IMR-90 (cell line): ENCODE measurements at regions not wholly inside any gene's neighbourhood (a gene's known extent, or its start where the extent isn't known, plus 50 kb on each side); places are given as distances from the start of the nearest gene placed in this dataset.

Experiments
- ATAC-seq: fragments of 200-7000 bp; cut with Tn5 transposase; 2 replicates; pipeline ENCODE4 v1.9.1; 2020; ENCODE audit warnings: low read depth, mild to moderate bottlenecking, moderate library complexity
- BruUV-seq: library from RNA; stranded (reverse); fragments of 400-500 nt; replicated peaks from 2 replicates; lab custom pipeline; 2021; lab: Mats Ljungman, UMichigan
- CTCF ChIA-PET: fragments of 300-600 bp; formaldehyde crosslinking; extraction: SDS; loops from one replicate; lab custom pipeline; 2021; ENCODE audit warnings: antibody characterized with exemption; lab: Yijun Ruan, JAX
- POLR2A ChIA-PET: fragments of 300-600 bp; sonication (Branson Sonifier 250); formaldehyde crosslinking; loops from one replicate; lab custom pipeline; 2022; ENCODE audit warnings: antibody characterized with exemption; ENCODE audit not compliant: unreplicated experiment; lab: Charles Lee
- DNase-seq: peaks from one replicate; pipeline ENCODE4 v3.0.0; 2013
- H2AFZ ChIP-seq: replicated peaks from 2 replicates; pipeline ENCODE3; 2013; ENCODE audit warnings: low read length, mild to moderate bottlenecking; ENCODE audit not compliant: poor library complexity
- H2AK5ac ChIP-seq: 2 replicates; pipeline ENCODE4 v1.6.1; 2013; ENCODE audit warnings: low read depth, low read length, inconsistent platforms
- H2AK9ac ChIP-seq: replicated peaks from 2 replicates; pipeline ENCODE3; 2013; ENCODE audit warnings: mild to moderate bottlenecking, low read depth, low read length, moderate library complexity; ENCODE audit not compliant: poor library complexity
- H2BK120ac ChIP-seq: 2 replicates; pipeline ENCODE4 v1.6.1; 2013; ENCODE audit warnings: low read depth, low read length, inconsistent platforms
- H2BK15ac ChIP-seq: 3 replicates; pipeline ENCODE4 v1.6.1; 2013; ENCODE audit warnings: low read depth, low read length, inconsistent platforms
- H2BK20ac ChIP-seq: 2 replicates; pipeline ENCODE4 v1.6.1; 2013; ENCODE audit warnings: low read depth, mild to moderate bottlenecking, inconsistent platforms, low read length, moderate library complexity
- H2BK5ac ChIP-seq: 2 replicates; pipeline ENCODE4 v1.6.1; 2013; ENCODE audit warnings: mild to moderate bottlenecking, low read depth, low read length, inconsistent platforms; ENCODE audit not compliant: poor library complexity, severe bottlenecking
- H3K14ac ChIP-seq: replicated peaks from 2 replicates; pipeline ENCODE4 v1.6.1; 2013; ENCODE audit warnings: low read depth, low read length, inconsistent platforms
- H3K18ac ChIP-seq: 2 replicates; pipeline ENCODE4 v1.6.1; 2013; ENCODE audit warnings: low read depth, low read length, control low read depth
- H3K23ac ChIP-seq: 2 replicates; pipeline ENCODE4 v1.6.1; 2013; ENCODE audit warnings: low read depth, low read length, inconsistent platforms
- H3K27ac ChIP-seq: 2 replicates; pipeline ENCODE4 v1.5.1; 2013; ENCODE audit warnings: mild to moderate bottlenecking, control low read depth, low read length; ENCODE audit not compliant: insufficient read depth
- H3K27me3 ChIP-seq: 2 replicates; pipeline ENCODE4 v1.6.1; 2013; ENCODE audit warnings: low read length; ENCODE audit not compliant: control insufficient read depth, insufficient read depth
- H3K36me3 ChIP-seq: 2 replicates; pipeline ENCODE4 v1.6.1; 2013; ENCODE audit warnings: low read length, mixed read lengths; ENCODE audit not compliant: control insufficient read depth, insufficient read depth
- H3K4ac ChIP-seq: 2 replicates; pipeline ENCODE4 v1.6.1; 2013; ENCODE audit warnings: low read depth, low read length, inconsistent platforms
- H3K4me1 ChIP-seq: 2 replicates; pipeline ENCODE4 v1.6.1; 2013; ENCODE audit warnings: low read length, mixed read lengths; ENCODE audit not compliant: control insufficient read depth, insufficient read depth
- H3K4me2 ChIP-seq: 2 replicates; pipeline ENCODE4 v1.6.1; 2013; ENCODE audit warnings: low read depth, mild to moderate bottlenecking, control low read depth, low read length, moderate library complexity
- H3K4me3 ChIP-seq: 2 replicates; pipeline ENCODE4 v1.5.1; 2013; ENCODE audit warnings: low read depth, mild to moderate bottlenecking, control low read depth, low read length, moderate library complexity; ENCODE audit not compliant: insufficient read depth
- H3K56ac ChIP-seq: 2 replicates; pipeline ENCODE4 v1.6.1; 2013; ENCODE audit warnings: low read length, inconsistent platforms; ENCODE audit not compliant: insufficient read depth; ENCODE audit errors: extremely low read depth
- H3K79me1 ChIP-seq, 2 experiments: 2 replicates each; pipeline ENCODE4 v1.6.1; 2013; ENCODE audit warnings: low read length in 2 of 2, inconsistent platforms in 1 of 2, low read depth in 1 of 2
- H3K9ac ChIP-seq: 2 replicates; pipeline ENCODE4 v1.6.1; 2013; ENCODE audit warnings: low read depth, low read length, control low read depth
- H3K9me1 ChIP-seq: 2 replicates; pipeline ENCODE4 v1.6.1; 2013; ENCODE audit warnings: low read length, inconsistent platforms; ENCODE audit not compliant: insufficient read depth
- H3K9me3 ChIP-seq: 2 replicates; pipeline ENCODE4 v1.6.1; 2013; ENCODE audit warnings: low read length; ENCODE audit not compliant: control insufficient read depth, insufficient read depth
- H4K20me1 ChIP-seq: 2 replicates; pipeline ENCODE4 v1.6.1; 2013; ENCODE audit warnings: low read length, inconsistent platforms; ENCODE audit not compliant: insufficient read depth
- H4K5ac ChIP-seq: 2 replicates; pipeline ENCODE4 v1.6.1; 2013; ENCODE audit warnings: mild to moderate bottlenecking, low read depth, low read length, control low read depth
- H4K8ac ChIP-seq, 2 experiments: 2 replicates each; pipeline ENCODE4 v1.6.1; 2013; ENCODE audit warnings: low read depth in 2 of 2, low read length in 2 of 2, control low read depth in 1 of 2, inconsistent platforms in 1 of 2
- H4K91ac ChIP-seq: 2 replicates; pipeline ENCODE4 v1.6.1; 2013; ENCODE audit warnings: low read depth, low read length, inconsistent platforms; ENCODE audit not compliant: insufficient read depth
- BHLHE40 ChIP-seq: fragments of 150-350 bp; IDR thresholded peaks from 2 replicates; pipeline ENCODE4 v1.6.1; 2016; ENCODE audit warnings: mild to moderate bottlenecking, low read depth, low read length
- MAFK ChIP-seq: IDR thresholded peaks from 2 replicates; pipeline ENCODE4 v1.6.1; 2012; ENCODE audit warnings: low read depth, low read length, improper control_type of control experiment
- WGBS, 2 experiments: methylation state at CpG; one replicate each; pipeline versions ENCODE4 v1.1.5 to v1.1.7; 2013; ENCODE audit warnings: missing lambda C conversion rate in 2 of 2; ENCODE audit not compliant: insufficient read length in 1 of 2; ENCODE audit errors: extremely low coverage in 2 of 2; 5-methylcytosine and 5-hydroxymethylcytosine counted together
- dilution Hi-C: fragments of 300-500 bp; cut with HindIII; formaldehyde crosslinking; loops from one replicate; pipeline ENCODE4 v1.14.3; 2018; ENCODE audit warnings: low sequenced_read_pairs; ENCODE audit not compliant: unreplicated experiment
- in situ Hi-C: fragments of 300-500 bp; cut with MboI; formaldehyde crosslinking; loops from 3 replicates; pipeline ENCODE4 v1.14.3; 2019; ENCODE audit warnings: low sequenced_read_pairs, inconsistent platforms, mixed read lengths
- intact Hi-C: fragments of 100-400 bp; cut with micrococcal nuclease; formaldehyde crosslinking; loops from 2 replicates; pipeline ENCODE4 v1.10.0; 2022

- Histone ChIP-seq H3K4ac (no peak overlapping the region), H3K4me3 (no peak overlapping the region), H4K8ac (no peak overlapping the region), H4K5ac (no peak overlapping the region), H3K36me3 (no peaks in the 10 kb centered on the region), H2BK20ac (no peak overlapping the region), H2AK9ac (no peak overlapping the region), H3K4me2 (no peak overlapping the region), H4K20me1 (no peaks in the 10 kb centered on the region), H3K9ac (no peak overlapping the region), H2BK120ac (no peak overlapping the region), H3K18ac (no peak overlapping the region), H3K56ac (no peak overlapping the region), H3K27me3 (peaks cover 21% of the 10 kb centered on the region), H2AK5ac (no peak overlapping the region), H3K27ac (no peak overlapping the region), H2AFZ (no peak overlapping the region), H3K23ac (no peak overlapping the region), H3K9me3 (no peaks in the 10 kb centered on the region), H3K4me1 (no peaks in the 10 kb centered on the region), H3K14ac (no peak overlapping the region), H3K9me1 (no peaks in the 10 kb centered on the region), H3K79me1 (no peaks in the 10 kb centered on the region), H4K91ac (no peak overlapping the region), H2BK15ac (no peak overlapping the region), H2BK5ac (no peak overlapping the region)
- no peak for ATAC-seq
- intact Hi-C loops, result no loop called here
- ChIA-PET POLR2A (no interaction called here), CTCF (no interaction called here)
- DNase-seq, result no peak
- in situ Hi-C loops, result no loop called here
- dilution Hi-C loops, result no loop called here
- TF ChIP-seq BHLHE40, result no peak
- peak; percentile 26; the same call in 1 of the 2 replicates for TF ChIP-seq MAFK
- no CpG with 5 or more reads among the region's 2 CpGs for WGBS, 2 experiments
- no TSS peak for BruUV-seq
These were observed 77.9 kb upstream of the ADO start for GRCh38 chr10:62726638-62727037.
